ENCODE measurements at regions not wholly inside any gene's neighbourhood (a gene's known extent, or its start where the extent isn't known, plus 50 kb on each side); places are given as distances from the start of the nearest gene placed in this dataset.

DNA sequence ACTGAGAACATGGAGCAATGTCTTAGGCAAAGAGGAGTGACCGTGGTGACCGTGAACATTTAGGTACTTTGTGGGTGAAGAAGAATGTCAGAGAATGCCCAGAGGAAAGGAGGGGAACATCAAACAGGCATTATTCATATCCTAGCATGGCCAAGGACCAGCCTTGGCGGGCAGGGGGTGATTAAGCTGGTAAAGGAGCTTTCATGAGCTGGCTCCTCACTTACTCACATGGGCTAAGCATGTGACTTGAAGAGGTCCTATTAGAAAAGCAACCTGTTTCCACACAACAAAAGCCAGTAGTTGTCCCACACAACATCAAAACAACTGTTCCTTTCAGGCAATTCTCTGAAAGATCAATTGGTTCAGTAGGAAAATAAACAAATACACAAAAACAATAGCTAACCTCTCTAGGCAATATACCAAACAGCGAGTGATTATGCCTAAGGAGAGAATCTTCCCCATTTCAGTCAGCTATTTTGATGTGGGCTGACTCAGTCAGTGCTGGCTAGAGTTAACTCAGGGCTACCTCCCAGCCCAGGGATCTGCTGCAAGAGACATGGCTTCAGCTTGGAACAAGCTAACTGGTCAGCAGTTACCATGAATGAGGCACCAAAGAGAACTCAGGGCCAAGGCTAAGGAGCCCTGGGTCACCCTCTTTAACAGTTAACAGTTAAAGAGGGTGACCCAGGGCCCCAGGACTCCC, 283.5 kb downstream of the ARHGAP12 start:
- DNase-seq (ENCODE audit: low spot score): no peak

DNA sequence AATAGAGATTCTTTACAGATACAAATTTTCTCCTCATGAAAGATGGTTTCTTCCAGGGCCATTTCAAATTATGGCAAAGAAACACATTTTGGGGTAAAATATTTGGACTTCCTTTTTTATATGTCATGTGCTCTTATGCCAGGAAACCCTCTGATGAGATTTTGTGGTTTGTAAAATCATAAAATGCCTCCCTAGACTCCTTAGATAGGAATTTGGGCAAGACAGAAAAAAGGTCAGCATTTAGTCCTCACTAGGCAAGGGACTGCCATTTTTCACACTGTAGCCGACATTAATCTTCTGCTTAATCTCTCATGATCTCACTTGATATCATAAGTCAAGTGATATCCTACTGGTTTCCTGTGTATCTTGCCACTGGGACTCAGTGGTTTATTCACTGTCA, 286.4 kb downstream of the ARHGAP12 start:
- DNase-seq (ENCODE audit: low spot score): no peak

DNA sequence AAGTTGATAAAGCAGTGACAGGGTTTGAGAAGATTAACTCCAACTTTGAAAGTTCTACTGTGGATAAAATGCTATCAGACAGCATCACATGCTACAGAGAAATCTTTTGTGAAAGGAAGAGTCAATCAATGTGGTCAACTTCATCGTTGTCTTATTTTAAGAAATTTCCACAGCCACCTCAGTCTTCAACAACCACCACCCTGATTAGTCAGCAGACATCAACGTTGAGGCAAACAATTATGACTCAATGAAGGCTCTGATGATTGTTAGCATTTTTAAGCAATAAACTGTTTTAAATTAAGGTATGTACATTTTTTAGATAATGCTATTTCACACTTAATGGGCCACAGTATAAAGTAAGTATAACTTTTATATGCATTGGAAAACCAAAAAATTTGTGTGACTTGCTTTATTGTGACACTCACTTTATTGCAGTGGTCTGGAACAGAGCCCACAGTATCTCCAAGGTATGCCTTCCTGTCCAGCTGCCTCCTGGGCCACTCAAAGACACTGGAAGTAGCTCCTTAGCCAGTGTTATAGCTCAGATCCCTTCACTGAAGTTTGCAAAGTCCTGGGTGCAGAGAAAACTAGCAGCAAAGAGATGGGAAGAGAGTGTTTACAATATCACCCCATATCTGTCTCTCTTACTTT, 293.1 kb downstream of the ARHGAP12 start:
- DNase-seq (ENCODE audit: low spot score): no peak

DNA sequence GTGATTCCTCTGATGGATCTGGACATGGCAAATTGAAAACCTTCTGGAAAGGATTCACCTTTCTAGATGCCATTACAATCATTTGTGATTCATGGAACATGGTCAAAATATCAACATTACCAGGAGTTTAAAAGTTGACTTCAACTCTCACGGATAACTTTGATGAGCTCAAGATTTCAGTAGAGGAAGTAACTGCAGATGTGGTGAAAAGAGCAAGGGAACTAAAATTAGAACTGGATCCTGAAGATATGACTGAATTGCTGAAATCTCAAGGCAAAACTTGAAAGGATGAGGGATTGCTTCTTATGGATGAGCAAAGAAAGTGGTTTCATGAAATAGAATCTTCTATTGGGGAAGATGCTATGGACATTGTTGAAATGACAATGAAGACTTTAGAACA, 293.6 kb downstream of the ARHGAP12 start:
- no peak for DNase-seq (ENCODE audit: low spot score)

DNA sequence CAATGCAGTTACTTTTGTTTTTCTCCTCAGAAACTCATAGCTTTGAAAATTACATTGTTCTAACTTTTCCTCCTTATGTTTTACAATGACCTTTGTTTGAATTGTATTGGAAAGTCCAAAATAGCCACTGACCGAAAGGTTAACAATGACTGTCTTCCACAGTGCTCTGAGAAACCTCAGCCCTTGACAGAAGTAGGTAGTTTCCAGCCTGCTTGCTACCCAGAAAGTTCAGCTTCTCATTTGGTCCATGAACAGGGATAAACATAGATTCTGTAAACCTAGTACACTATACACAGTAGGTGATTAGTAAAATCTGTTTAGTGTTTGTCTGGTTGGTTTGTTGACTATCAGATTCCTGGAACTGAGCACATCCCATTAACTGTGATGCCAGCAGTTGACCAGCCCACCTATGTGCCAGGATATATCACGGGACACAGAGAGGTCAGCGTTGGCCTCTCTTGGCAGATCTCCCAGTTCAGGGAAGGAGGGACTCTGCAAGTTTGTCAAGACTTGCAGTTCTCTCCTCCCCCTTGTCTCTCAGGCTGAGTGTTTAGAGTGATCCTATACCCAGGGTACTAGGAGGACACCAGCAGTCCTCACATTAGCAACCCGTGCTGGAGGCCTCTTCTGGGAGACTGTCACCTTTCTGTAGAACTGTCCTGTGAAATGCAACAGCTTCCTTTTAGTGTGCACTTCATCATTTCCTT, 297.6 kb downstream of the ARHGAP12 start:
- no peak for DNase-seq (ENCODE audit: low spot score)

DNA sequence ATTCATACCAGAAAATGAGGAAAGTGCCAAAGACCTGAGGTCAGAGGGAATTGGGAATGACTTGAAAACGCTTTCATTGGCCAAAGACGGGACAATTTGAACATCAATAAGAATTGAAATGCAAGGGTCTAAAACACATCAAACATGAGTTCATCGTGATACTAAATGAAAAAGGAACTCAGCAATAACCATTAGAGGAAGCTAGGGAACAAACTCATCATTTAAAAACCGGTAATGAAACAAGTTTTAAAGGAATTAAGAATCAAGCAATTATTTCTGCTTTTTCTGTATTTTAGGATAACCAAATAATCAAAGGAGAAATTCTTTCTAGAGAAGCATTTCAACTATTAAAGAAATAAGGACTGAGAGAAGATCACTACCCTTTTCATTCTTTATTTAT, 303.1 kb downstream of the ARHGAP12 start:
- DNase-seq (ENCODE audit: low spot score): no peak

DNA sequence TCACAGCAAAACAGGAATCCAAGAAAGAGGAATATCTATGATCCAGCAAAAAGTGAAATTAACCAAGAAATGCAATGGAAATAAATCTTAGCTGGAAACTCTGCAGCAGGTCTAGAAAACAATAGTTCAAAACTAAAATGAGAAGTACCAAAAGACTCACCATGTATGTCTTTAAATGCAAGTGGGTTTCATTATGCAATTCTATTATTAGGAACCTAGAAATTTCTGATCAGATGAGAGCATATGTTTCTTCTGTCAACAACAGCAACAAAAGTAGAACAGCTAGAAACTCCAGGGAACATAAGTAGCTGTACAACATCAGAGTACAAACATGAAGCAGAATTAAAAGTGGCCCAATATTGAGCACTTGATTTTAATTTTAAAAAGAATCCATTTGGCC, 304.0 kb downstream of the ARHGAP12 start:
- DNase-seq (ENCODE audit: low spot score): no peak

DNA sequence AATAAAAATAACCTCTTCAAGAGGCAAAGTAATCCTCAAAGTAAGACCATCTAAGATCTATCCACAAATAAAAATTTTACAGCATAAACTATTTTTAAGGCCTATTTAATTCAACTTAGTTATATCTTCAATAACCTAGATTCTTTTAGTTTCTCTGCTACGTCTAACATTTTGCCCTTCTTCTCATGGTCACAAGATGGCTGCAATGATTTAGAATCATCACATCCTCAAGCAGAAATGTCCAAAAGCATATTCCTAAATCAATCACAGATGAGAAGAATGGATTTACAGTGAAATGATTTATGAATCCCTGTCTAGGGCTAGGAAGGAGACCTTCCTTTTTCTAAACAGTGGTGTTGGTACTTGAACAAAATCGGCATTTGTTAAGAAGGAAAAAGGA, 304.7 kb downstream of the ARHGAP12 start:
- no peak for DNase-seq (ENCODE audit: low spot score)

DNA sequence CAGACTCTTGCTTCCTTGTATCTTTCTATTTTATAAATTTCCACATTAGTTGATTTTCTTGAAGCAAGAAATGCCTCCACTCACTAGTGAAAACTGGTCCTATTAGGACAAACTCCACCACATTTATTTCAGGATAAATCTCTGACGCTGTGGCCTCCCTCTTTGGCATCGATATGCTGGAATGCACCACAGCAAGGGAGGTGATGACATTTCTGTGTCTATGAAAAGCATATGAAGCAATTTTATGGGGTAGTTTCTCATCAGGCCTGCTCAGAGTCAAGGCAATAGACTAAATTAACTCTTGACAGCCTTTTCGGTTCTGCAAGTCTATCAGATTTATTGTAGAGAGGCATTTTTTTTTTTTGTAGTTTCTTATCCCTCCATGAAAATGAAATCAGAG, 304.4 kb downstream of the ZEB1 start:
- DNase-seq (ENCODE audit: low spot score): no peak

DNA sequence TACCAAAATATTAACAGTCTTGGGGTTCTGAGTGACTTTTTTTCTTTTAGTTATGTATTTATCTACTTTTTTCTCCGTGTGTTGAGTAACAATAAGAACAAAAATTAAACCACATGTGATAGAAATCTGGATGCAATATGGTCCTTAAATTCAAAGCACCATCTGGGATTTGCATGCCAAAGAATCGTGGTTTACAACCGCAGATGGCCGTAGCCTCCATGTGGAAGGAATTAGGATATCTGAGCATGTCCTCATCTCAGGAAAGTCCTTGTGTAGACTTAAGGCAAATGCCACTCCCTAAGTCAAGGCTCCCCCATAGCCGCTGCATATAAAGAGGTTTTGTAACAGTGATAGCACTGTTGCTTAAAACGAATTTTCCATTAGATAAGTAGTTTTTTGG, 304.0 kb downstream of the ZEB1 start:
- DNase-seq (ENCODE audit: low spot score): no peak

DNA sequence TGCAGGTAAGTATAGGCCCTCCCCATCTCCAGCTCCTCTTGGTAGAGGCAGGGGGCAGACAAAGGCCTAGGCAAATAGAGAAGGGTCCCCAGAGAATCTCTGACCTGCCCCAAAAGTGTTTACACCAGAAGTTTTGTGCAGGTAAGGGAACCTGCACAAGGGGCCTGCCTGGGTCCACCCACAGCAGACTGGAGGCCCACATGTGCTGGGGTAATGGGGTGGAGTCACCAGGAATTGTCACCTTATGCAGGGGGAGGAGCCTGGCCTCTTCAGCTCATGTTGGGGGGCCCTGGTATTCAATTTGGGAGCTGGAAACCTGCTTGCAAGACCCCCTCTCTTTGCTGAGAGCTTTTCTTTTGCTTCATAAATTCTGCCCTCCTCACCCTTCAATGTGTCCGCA, 302.7 kb downstream of the ZEB1 start:
- DNase-seq (ENCODE audit: low spot score): no peak

DNA sequence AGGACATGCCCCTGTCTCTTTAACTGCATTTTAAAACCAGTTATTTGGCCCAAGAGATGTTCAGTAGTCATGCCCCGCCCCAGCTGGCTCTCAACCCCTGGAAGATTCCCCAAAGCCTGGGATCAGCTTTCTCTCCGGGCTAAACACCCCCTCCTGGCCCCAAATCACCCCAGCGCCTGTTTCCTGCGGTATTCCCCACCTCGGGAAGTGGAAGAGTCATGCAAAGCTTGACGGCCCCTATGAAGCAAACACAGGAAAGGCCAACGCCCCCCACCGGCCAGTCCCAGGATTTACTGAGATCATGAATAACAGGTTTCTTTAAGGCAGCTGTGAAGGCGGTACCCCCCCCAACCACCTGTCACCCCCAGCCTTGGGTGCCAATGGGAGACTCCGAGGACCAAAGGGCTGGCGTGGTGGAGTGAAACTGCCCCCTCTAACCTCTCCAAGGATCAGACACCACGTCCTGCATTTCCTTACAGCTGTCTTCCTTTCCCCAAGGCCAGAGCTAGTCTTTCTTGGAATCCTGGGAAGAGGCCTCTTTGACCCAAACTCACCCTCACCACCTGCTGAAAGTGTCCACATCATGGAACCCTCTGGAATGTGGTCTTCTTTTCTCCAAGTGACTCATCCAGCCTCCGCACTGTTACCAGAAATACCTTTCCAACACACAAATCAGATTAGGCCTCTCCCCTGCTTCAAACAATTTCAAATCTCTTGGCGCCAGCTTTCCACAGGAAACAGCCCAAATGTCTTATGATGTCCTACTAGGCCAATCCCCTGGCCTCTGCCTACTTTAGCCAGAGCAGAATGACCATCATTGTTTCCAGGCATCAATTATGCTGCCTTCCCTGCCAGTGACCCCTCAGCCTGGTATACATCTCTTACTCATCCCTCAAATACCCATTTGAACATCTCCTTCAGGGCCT, 301.5 kb downstream of the ZEB1 start:
- DNase-seq (ENCODE audit: low spot score): peak; percentile 79

DNA sequence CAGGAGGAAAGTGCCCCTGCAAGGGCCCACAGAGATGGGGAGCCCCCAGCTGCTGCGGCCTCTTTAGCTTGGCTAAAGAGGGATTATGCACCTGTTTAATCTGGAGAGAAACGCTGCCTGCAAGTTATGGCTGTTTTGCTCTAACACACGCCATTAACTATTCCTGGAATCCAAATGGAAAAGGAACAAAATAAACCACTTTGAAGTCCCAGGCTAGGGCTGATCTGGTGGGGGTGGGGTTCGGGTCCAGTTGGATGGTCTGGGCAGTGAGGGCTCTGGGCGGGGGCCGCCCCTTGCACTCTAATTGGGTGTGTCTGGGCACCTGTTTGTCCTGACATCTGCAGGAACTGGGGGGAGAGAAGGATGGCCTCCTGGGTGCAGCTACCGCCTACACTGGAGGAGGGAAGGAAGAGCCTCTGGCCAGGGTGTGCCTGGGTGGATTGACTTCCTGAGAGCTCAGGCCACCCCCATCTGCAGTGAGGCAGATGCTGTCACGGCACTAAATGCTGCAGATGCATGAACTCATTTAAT, 300.6 kb downstream of the ZEB1 start:
- DNase-seq (ENCODE audit: low spot score): no peak

DNA sequence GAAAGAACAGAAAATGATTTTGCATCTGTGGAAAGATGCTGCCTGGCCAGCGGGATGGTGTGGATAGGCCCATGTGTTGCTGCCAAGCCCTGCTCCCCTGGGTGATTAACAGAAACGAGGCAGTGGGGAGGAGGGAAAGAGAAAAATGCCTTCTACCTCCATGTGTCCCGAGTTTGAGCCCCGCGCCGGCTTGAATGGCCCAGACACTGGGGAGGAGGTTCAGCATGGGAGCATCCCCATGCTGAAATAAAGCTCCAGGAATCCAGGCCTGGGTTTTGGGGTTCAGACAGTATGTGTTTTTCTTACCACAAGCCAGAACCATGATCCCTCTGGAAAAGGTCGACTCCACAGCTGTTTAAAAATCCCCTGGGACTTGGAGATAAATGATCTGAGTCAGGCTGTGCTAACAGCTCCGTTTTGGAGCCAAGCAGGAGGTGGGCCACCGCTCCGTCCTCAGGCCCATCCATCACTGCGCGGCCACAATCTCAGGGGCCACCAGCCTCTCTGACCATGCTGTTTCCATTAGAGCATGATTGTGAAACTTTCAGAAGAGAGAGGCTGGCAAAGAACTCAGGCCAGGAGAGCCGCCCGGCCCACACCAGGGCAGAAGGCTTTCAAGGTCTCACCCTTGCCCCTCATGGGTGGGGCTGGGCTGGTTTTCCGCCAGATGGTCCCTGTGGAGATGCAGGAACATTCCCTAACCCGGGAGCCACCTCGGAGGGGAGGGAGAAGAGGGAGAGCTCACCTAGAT, 299.7 kb downstream of the ZEB1 start:
- no peak for DNase-seq (ENCODE audit: low spot score)

DNA sequence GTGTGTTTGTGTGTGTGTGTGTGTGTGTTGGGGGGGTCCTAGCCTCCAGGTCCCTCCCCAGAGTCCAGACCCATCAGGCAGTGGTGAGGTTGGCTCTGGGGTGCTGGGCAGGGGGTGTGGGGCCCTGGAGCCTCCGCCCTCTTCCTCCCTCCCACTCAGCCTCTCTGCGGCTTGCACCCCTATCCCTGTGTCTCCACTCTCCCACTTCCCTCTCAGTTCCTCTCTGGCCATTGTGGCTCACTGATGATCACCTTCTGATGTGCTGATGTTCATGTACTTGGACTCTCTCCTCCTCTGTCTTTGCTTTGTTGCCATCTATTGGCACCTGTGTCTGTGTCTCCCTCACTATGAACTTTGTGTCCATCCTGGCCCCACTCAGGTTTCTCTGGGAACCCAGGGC, 298.7 kb downstream of the ZEB1 start:
- DNase-seq (ENCODE audit: low spot score): no peak

DNA sequence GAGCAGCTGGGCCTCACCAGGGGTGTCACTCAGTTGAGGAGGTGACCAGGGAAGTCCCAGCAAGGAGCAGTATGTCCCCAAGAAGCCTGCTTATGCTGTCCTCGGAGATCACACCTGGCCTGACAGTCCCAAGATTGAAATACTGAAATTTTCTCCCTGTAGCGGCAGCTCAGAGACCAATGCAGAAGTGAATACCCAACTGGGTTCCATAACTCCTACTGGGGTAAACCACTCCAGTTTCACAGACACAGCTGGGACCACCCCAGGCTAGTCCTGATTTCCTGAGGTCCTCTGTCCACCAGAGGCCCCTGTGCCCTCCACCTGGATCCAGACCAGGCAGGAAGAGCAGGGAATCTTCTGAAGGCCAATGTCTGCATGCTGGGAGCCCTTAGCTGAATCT, 298.1 kb downstream of the ZEB1 start:
- no peak for DNase-seq (ENCODE audit: low spot score)

DNA sequence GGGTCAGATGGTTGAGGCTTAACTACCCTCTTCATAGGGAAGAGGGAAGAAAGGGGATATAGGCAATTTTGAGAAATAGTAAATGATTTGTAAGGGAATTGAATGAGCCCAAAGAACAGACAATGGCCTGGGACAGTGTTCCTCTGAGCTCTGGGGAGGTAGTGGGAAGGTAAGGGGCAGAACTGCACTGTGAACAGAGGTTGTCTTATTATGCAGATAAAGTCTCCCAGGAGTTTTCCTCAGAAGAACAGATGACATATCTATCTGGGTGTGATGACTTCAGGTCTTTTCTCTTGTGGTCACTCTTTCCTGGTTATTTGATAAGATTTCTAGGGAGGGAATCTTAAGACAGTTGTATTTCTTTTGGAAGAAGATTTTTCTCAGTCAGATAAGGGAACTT, 296.1 kb downstream of the ZEB1 start:
- DNase-seq (ENCODE audit: low spot score): no peak

DNA sequence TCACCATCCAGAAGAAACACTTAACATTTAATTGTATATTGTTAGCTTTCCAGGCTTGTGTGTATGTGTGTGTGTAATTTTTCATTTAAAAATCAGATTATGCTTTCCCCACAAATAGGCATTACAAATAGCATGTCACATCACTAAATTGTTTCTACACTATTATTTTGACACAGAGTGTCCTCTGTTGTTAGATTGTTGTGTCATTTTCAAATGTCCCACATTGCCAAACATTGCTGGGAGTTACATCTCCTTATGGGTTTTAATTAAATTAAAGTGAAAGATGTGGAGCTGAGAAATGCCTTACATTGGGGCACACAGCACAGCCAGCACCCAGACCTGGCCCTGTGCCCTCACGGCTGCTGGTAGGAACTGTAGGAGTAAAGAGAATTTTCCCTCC, 295.6 kb downstream of the ZEB1 start:
- no peak for DNase-seq (ENCODE audit: low spot score)

DNA sequence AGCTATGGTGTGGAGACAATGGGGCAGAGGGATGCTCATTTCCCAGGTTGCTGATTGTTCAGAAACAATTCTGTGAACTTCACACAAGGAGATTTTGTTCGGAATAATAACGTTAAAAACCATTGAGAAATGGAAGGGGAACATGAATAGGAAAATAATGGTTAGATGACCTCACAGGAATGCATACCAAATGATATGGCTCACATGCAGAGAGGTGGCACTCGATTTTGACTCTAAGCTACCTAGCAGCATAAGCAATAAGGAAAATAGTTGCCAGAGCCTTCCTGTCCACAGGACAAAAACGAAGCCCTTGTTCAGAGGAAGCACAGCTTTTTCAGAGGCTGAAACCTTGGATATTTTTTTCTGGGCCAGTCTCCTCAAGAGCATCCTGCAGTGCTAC, 293.1 kb downstream of the ZEB1 start:
- DNase-seq (ENCODE audit: low spot score): no peak

DNA sequence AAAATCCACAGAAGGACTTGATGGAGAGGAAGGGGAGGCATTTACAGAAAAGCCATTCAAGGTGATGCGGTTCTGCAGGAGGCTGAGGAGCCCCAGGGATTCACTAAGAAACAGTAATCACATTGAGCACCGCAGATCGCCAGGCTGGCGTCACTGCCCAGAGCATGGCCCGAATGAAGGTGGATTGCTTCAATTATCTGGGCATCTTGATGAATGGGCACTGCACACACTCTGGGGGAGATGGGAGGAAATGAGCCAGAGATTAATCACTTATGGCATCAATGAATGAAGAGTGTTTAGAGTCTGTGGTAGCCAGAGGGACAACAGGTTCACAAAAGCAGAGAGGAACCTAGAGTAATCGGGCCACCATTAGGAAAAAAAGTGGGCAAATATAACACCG, 292.1 kb downstream of the ZEB1 start:
- DNase-seq (ENCODE audit: low spot score): no peak

DNA sequence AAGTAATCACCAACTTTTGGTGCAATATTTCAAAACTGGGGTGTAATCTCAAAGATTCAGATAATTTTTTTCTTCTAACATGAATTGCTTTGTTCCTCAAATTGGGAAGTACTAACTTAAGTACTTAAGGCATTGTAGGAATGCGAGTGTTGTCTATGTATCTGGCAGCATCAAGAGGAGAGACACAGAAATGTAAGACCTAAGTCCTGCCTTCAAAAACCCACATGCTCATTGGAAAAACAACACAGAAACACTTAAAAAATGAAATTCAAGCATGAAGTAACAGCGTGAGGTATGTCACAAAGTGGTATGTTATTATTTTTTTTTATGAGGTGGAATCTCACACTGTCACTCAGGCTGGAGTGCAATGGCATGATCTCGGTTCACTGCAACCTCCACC, 288.5 kb downstream of the ZEB1 start:
- DNase-seq (ENCODE audit: low spot score): no peak

All from left forelimb (tissue), 1 donor.